ENCODE measurements at regions not wholly inside any gene's neighbourhood (a gene's known extent, or its start where the extent isn't known, plus 50 kb on each side); places are given as distances from the start of the nearest gene placed in this dataset.
"Not testable (repeated sequence)": the region's sequence is repeated elsewhere in the genome, so short reads cannot be mapped to it uniquely, and the experiment has no call there.

DNA sequence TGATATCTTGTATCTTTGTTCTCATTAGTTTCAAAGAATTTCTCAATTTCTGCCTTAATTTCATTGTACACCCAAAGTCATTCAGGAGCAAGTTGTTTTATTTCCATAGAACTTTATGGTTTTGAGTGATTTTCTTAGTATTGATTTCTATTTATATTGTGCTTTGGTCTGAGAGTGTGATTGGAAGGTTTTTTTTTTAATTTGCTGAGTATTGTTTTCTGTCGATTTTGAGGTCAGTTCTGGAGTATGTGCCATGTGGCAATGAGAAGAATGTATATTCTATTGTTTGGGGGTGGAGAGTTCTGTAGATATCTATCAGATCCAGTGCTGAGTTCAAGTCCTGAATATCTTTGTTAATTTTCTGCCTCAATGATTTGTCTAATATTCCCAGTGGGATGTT, 138.4 kb downstream of the MOBP start:
- no peak overlapping the region for H3K9ac ChIP-seq (ENCODE audit: low read depth, low read length)
- H3K9me3 ChIP-seq (ENCODE audit: insufficient read depth, low read depth, low read length), result no peaks in the 10 kb centered on the region
- no peaks in the 10 kb centered on the region for H3K27me3 ChIP-seq (ENCODE audit: insufficient read depth, low read length)
- no peaks in the 10 kb centered on the region for H3K36me3 ChIP-seq (ENCODE audit: insufficient read depth, low read length)
- no peaks in the 10 kb centered on the region for H3K4me1 ChIP-seq (ENCODE audit: insufficient read depth, low read length)
- H3K4me3 ChIP-seq (ENCODE audit: low read length), result no peak overlapping the region
- 92% methylated on average over 1 of the region's 1 CpG for WGBS
- H3K27ac ChIP-seq (ENCODE audit: low read depth, low read length), result no peak overlapping the region

DNA sequence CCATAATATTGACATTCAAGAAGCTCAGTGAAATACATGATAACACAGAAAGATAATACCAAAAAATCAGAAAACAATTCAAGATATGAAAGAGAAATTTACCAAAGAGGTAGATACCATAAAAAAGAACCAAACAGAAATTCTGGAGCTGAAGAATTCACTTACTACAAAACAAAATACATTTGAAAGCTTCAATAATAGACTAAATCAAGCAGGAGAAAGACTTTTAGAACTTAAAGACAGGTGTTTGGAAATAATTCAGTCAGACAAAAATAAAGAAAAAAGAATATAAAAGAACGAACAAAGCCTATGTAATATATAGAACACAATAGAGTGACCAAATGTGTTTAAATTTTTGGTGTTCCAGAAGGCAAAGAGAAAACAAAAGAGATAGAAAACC, 158.7 kb downstream of the MOBP start:
- Histone ChIP-seq H3K27ac (ENCODE audit: low read depth, low read length) (no peak overlapping the region), H3K9me3 (ENCODE audit: insufficient read depth, low read depth, low read length) (no peaks in the 10 kb centered on the region), H3K9ac (ENCODE audit: low read depth, low read length) (no peak overlapping the region), H3K4me3 (ENCODE audit: low read length) (no peak overlapping the region), H3K36me3 (ENCODE audit: insufficient read depth, low read length) (no peaks in the 10 kb centered on the region), H3K4me1 (ENCODE audit: insufficient read depth, low read length) (0 out of 2 replicates have a peak, but pooled peaks cover 2% of the 10 kb centered on the region), H3K27me3 (ENCODE audit: insufficient read depth, low read length) (no peaks in the 10 kb centered on the region)
- WGBS, result no CpG with 5 or more reads among the region's 1 CpG

DNA sequence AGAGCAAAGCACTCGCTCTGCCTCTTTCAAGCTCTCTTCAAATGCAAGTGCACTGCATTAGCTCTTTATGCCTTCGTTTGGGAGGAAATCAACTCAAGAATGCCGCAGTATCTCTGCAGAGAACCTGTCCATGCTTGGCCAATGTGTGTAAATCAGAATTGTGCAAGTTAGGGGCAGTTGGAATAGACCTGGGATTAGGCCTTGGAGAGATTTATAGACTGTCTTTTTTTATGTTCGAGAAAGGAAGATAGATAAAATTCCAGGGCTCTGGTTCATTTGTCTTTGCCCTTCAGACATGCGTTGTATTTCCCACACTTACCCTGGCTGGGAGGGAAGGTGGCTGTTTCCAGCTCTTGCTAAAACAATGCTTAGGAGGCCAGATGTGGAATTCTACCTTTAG, 163.7 kb downstream of the MOBP start:
- no peaks in the 10 kb centered on the region for H3K9me3 ChIP-seq (ENCODE audit: insufficient read depth, low read depth, low read length)
- H3K9ac ChIP-seq (ENCODE audit: low read depth, low read length), result no peak overlapping the region
- H3K27ac ChIP-seq (ENCODE audit: low read depth, low read length), result no peak overlapping the region
- H3K27me3 ChIP-seq (ENCODE audit: insufficient read depth, low read length), result no peaks in the 10 kb centered on the region
- no peaks in the 10 kb centered on the region for H3K36me3 ChIP-seq (ENCODE audit: insufficient read depth, low read length)
- no peak overlapping the region for H3K4me3 ChIP-seq (ENCODE audit: low read length)
- H3K4me1 ChIP-seq (ENCODE audit: insufficient read depth, low read length), result 0 out of 2 replicates have a peak, but pooled peaks cover 4% of the 10 kb centered on the region
- 66% methylated on average over 5 of the region's 5 CpGs for WGBS

DNA sequence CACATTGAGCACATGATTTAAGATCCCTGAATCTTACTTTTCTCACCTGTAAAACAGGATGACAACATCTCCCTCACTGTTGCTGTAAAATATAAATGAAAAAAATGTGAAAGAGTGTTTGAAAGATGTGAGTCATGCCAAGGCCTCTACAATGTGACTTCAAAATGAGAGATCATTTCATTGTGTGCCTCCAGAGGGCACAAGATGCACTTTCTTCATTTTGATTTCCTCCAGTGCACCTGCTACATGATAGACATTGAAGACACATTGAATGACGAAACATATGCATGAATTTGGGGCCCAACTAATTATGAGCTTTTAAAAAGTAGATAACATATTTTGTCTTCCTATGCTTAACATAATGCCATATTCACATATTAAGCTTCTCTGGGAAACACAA, 170.3 kb downstream of the MOBP start:
- no peaks in the 10 kb centered on the region for H3K36me3 ChIP-seq (ENCODE audit: insufficient read depth, low read length)
- no peak overlapping the region for H3K27ac ChIP-seq (ENCODE audit: low read depth, low read length)
- H3K4me3 ChIP-seq (ENCODE audit: low read length), result no peak overlapping the region
- no peaks in the 10 kb centered on the region for H3K9me3 ChIP-seq (ENCODE audit: insufficient read depth, low read depth, low read length)
- H3K9ac ChIP-seq (ENCODE audit: low read depth, low read length), result no peak overlapping the region
- peaks cover 16% of the 10 kb centered on the region for H3K4me1 ChIP-seq (ENCODE audit: insufficient read depth, low read length)
- 100% methylated on average over 1 of the region's 1 CpG for WGBS
- H3K27me3 ChIP-seq (ENCODE audit: insufficient read depth, low read length), result no peaks in the 10 kb centered on the region

DNA sequence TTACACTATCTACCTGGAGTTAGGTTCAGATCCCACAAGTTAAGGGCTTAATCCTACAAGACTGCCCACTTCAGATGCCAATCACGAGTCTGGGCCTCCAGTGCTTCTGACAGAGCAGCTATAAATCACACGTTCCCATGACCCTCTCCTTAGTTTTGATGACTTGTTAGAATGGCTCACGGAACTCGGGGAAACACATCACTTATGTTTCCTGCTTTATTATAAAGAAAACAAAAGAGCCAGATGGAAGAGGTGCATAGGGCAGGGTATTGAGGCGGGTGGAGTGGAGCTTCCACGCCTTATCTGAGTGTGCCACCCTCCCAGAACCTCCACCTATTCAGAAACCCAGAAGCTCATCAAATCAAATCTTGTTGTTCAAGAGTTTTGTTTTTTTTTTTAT, 170.8 kb downstream of the MOBP start:
- no peaks in the 10 kb centered on the region for H3K27me3 ChIP-seq (ENCODE audit: insufficient read depth, low read length)
- H3K9ac ChIP-seq (ENCODE audit: low read depth, low read length), result no peak overlapping the region
- H3K4me3 ChIP-seq (ENCODE audit: low read length), result no peak overlapping the region
- H3K36me3 ChIP-seq (ENCODE audit: insufficient read depth, low read length), result no peaks in the 10 kb centered on the region
- H3K4me1 ChIP-seq (ENCODE audit: insufficient read depth, low read length), result peaks cover 16% of the 10 kb centered on the region
- WGBS, result 90% methylated on average over 6 of the region's 6 CpGs
- no peaks in the 10 kb centered on the region for H3K9me3 ChIP-seq (ENCODE audit: insufficient read depth, low read depth, low read length)
- H3K27ac ChIP-seq (ENCODE audit: low read depth, low read length), result no peak overlapping the region

DNA sequence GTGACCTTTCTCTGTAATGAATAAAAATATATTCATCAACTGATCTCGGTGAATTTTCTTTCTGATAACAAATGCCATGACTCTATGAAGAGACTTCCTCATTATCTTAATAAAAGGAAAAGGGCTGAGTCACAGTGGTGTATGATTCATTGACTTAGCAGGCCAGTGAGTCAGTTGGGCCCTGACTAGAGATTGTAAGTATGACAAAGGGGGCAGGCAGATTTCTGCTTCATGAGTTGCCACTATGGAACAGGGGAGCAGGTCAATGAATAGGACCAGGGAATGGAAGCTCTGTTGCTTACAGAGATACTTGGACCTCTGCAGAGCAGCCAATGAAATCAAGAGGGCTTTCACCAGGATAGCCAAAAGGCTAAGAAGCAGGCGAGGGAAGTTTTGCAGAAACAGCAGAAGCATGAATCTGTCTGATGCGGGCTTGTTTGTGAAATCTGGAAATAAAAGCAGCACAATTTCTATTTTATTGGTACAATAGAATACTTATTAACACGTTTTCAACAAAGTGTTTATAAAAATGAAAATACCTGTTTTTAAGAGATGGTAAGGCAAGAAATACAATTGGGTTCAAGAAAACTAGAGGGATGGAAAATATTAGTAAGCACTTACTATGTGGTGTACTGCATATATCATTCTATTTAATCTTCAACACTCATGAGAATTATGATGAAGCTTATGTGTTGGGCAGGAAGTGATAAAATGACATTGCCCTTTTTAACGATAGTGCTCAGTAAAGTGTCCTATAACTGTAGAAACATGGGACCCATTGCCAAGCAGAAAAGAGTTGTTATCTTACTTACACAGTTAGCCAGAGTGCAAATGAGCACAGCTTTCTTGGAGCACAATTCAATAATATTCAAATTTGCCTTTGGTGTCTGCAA, 169.8 kb upstream of the MYRIP start:
- Histone ChIP-seq H3K4me1 (ENCODE audit: insufficient read depth, low read length) (peaks cover 16% of the 10 kb centered on the region), H3K36me3 (ENCODE audit: insufficient read depth, low read length) (no peaks in the 10 kb centered on the region), H3K27ac (ENCODE audit: low read depth, low read length) (peak overlapping the region; percentile 48), H3K9ac (ENCODE audit: low read depth, low read length) (no peak overlapping the region), H3K9me3 (ENCODE audit: insufficient read depth, low read depth, low read length) (no peaks in the 10 kb centered on the region), H3K4me3 (ENCODE audit: low read length) (no peak overlapping the region), H3K27me3 (ENCODE audit: insufficient read depth, low read length) (no peaks in the 10 kb centered on the region)
- WGBS, result 93% methylated on average over 2 of the region's 5 CpGs

DNA sequence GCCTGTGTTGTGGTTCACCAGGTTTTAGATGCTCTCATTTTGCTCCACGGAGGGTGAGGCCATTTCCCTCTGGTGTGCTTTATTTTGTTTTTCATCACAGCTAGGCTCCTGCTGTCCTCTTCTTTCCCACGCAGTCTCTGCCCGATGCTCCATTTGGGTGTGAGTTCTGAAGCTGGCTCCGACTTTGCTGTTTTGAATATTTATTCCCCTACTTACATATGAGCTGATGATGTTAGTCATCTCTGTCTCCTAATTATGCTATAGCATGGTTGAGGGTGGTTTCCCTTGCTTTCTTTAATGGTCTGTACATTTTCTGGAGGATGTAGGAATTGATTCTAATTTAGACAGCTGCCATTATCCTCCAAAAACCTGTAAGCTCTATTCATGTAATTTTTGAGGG, 168.1 kb upstream of the MYRIP start:
- Histone ChIP-seq H3K27ac (ENCODE audit: low read depth, low read length) (no peak overlapping the region), H3K4me1 (ENCODE audit: insufficient read depth, low read length) (peaks cover 16% of the 10 kb centered on the region), H3K4me3 (ENCODE audit: low read length) (no peak overlapping the region), H3K9ac (ENCODE audit: low read depth, low read length) (no peak overlapping the region), H3K9me3 (ENCODE audit: insufficient read depth, low read depth, low read length) (no peaks in the 10 kb centered on the region), H3K36me3 (ENCODE audit: insufficient read depth, low read length) (no peaks in the 10 kb centered on the region), H3K27me3 (ENCODE audit: insufficient read depth, low read length) (no peaks in the 10 kb centered on the region)
- 82% methylated on average over 4 of the region's 4 CpGs for WGBS

DNA sequence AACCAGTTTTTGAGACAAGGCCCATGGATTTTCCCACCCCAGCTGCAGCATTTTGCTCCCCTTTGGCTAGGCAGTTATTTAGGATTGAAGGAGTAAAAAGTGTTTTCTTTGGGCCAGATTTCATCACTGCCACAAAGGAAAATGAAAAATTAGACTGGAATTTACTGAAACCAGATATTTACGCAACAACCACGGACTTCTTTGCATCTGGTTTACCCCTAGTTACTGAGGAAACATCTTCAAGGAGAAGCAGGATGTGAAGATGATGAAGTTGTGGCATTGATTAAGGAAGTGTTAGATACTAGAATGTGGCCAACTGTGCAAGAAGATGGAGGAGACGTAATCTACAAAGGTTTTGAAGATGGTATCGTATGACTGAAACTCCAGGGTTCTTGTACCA, 165.2 kb upstream of the MYRIP start:
- H3K27ac ChIP-seq (ENCODE audit: low read depth, low read length), result no peak overlapping the region
- 97% methylated on average over 4 of the region's 4 CpGs for WGBS

DNA sequence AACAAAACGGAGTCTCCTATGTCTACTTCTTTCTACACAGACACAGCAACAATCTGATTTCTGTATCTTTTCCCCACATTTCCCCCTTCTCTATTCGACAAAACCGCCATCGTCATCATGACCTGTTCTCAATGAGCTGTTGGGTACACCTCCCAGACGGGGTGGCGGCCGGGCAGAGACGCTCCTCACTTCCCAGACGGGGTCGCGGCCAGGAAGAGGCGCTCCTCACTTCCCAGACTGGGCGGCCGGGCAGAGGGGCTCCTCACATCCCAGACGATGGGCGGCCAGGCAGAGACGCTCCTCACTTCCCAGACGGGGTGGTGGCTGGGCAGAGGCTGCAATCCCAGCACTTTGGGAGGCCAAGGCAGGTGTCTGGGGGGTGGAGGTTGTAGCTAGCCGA, 158.2 kb upstream of the MYRIP start:
- not testable (repeated sequence) for H3K9ac ChIP-seq (ENCODE audit: low read depth, low read length); H3K27ac ChIP-seq (ENCODE audit: low read depth, low read length); H3K36me3 ChIP-seq (ENCODE audit: insufficient read depth, low read length); H3K9me3 ChIP-seq (ENCODE audit: insufficient read depth, low read depth, low read length); H3K4me3 ChIP-seq (ENCODE audit: low read length); H3K27me3 ChIP-seq (ENCODE audit: insufficient read depth, low read length); H3K4me1 ChIP-seq (ENCODE audit: insufficient read depth, low read length)
- 97% methylated on average over 14 of the region's 19 CpGs for WGBS

More for the DNA sequence above, 165.2 kb upstream of the MYRIP start:
- Histone ChIP-seq H3K36me3 (ENCODE audit: insufficient read depth, low read length) (no peaks in the 10 kb centered on the region), H3K9me3 (ENCODE audit: insufficient read depth, low read depth, low read length) (no peaks in the 10 kb centered on the region), H3K4me3 (ENCODE audit: low read length) (no peak overlapping the region), H3K9ac (ENCODE audit: low read depth, low read length) (no peak overlapping the region), H3K4me1 (ENCODE audit: insufficient read depth, low read length) (peaks cover 10% of the 10 kb centered on the region), H3K27me3 (ENCODE audit: insufficient read depth, low read length) (no peaks in the 10 kb centered on the region)

DNA sequence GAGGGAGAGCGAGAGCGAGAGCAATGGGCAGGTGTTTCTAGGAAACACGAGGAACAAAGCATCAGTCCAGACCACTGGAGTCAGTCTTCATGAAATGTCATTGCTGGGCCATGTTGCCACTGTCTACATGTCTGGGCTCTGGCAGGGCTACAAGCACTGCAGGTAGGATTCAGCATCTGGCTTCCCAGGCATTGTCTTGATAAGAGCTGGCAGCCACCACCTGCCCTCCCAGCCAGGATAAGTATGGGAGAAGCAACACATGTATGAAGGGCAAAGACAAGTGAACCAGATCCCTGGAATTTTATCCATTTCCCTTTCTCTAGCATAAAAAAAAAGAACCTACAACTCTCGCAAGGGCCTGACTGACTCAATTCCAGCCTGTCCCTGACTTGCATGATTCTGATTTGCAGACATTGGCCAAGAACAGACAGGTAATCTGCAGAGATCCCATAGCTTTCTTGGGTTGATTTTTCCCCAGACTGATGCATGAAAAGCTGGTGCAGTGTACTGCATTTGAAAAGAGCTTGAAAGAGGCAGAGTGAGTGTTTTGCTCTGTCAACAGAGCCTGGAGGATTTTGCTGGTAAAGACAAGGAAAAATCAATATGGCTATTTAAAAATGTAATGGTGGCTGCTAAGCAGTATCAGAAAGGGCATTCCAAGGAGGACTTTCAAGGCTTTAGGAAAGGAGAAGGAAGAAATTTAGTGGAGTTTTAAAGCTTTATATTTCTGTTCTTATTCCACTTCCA, 157.2 kb upstream of the MYRIP start:
- Histone ChIP-seq H3K27ac (ENCODE audit: low read depth, low read length) (no peak overlapping the region), H3K27me3 (ENCODE audit: insufficient read depth, low read length) (no peaks in the 10 kb centered on the region), H3K9me3 (ENCODE audit: insufficient read depth, low read depth, low read length) (no peaks in the 10 kb centered on the region), H3K4me3 (ENCODE audit: low read length) (no peak overlapping the region), H3K9ac (ENCODE audit: low read depth, low read length) (no peak overlapping the region), H3K36me3 (ENCODE audit: insufficient read depth, low read length) (no peaks in the 10 kb centered on the region), H3K4me1 (ENCODE audit: insufficient read depth, low read length) (no peaks in the 10 kb centered on the region)
- 98% methylated on average over 4 of the region's 4 CpGs for WGBS

DNA sequence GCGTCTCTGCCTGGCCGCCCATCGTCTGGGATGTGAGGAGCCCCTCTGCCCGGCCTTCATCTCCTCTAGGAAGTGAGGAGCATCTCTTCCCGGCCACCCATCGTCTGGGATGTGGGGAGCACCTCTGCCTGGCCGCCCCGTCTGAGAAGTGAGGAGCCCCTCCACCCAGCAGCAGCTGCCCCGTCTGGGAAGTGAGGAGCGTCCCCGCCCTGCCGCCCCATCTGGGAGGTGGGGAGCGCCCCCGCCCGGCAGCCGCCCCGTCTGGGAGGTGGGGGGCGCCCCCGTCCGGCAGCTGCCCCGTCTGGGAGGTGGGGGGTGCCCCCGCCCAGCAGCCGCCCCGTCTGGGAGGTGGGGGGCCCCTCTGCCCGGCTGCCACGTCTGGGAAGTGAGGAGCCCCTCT, 153.7 kb upstream of the MYRIP start:
- H3K36me3 ChIP-seq (ENCODE audit: insufficient read depth, low read length); H3K27me3 ChIP-seq (ENCODE audit: insufficient read depth, low read length); H3K27ac ChIP-seq (ENCODE audit: low read depth, low read length); H3K4me3 ChIP-seq (ENCODE audit: low read length); H3K9me3 ChIP-seq (ENCODE audit: insufficient read depth, low read depth, low read length); H3K9ac ChIP-seq (ENCODE audit: low read depth, low read length); H3K4me1 ChIP-seq (ENCODE audit: insufficient read depth, low read length): not testable (repeated sequence)
- 93% methylated on average over 26 of the region's 26 CpGs for WGBS

All from HUES64 (cell line).